Activated CD4-positive, alpha-beta T cell treated with anti-CD3 and anti-CD28 coated beads for 24 hours (primary cell): ENCODE measurements at regions not wholly inside any gene's neighbourhood (a gene's known extent, or its start where the extent isn't known, plus 50 kb on each side); places are given as distances from the start of the nearest gene placed in this dataset.
"Not testable (repeated sequence)": the region's sequence is repeated elsewhere in the genome, so short reads cannot be mapped to it uniquely, and the experiment has no call there.

Experiments
- DNase-seq, 2 donors: peaks; one replicate each; pipeline ENCODE4 v3.0.0-alpha.2; 2020; ENCODE audit warnings: low read depth in 2 of 2

- no peak for DNase-seq
Measured at GRCh38 chr15:69861331-69862171, 236.2 kb downstream of the TLE3 start.

- no peak for DNase-seq
Measured at GRCh38 chr15:69862540-69862939, 235.2 kb downstream of the TLE3 start.

- no peak for DNase-seq
Measured at GRCh38 chr15:69863446-69863845, 234.3 kb downstream of the TLE3 start.

- no peak for DNase-seq
Measured at GRCh38 chr15:69865369-69865768, 232.3 kb downstream of the TLE3 start.

GRCh38 chr15:69868756-69869155, 229.0 kb downstream of the TLE3 start:
- no peak for DNase-seq

- DNase-seq = no peak
Measured at GRCh38 chr15:69869291-69869690, 228.4 kb downstream of the TLE3 start.

- no peak for DNase-seq
Measured at GRCh38 chr15:69869881-69870505, 227.7 kb downstream of the TLE3 start.

- no peak for DNase-seq
Measured at GRCh38 chr15:69871511-69872134, 226.1 kb downstream of the TLE3 start.

GRCh38 chr15:69873807-69874206, 223.9 kb downstream of the TLE3 start:
- no peak for DNase-seq

GRCh38 chr15:69874321-69874720, 223.4 kb downstream of the TLE3 start:
- no peak for DNase-seq

- no peak for DNase-seq
Measured at GRCh38 chr15:69876064-69876940, 221.4 kb downstream of the TLE3 start.

GRCh38 chr15:69879963-69880362, 217.8 kb downstream of the TLE3 start:
- DNase-seq = not testable (repeated sequence)

GRCh38 chr15:69880571-69881301, 217.0 kb downstream of the TLE3 start:
- DNase-seq = no peak

- no peak for DNase-seq
Measured at GRCh38 chr15:69881302-69881670, 216.4 kb downstream of the TLE3 start.

GRCh38 chr15:69881766-69882165, 216.0 kb downstream of the TLE3 start:
- DNase-seq = no peak

- DNase-seq = no peak
Measured at GRCh38 chr15:69883306-69883705, 214.4 kb downstream of the TLE3 start.

GRCh38 chr15:69885173-69885955, 212.4 kb downstream of the TLE3 start:
- DNase-seq = no peak

GRCh38 chr15:69887009-69887408, 210.7 kb downstream of the TLE3 start:
- DNase-seq = no peak

GRCh38 chr15:69887553-69887952, 210.2 kb downstream of the TLE3 start:
- no peak for DNase-seq

- DNase-seq = no peak
Measured at GRCh38 chr15:69888406-69888805, 209.3 kb downstream of the TLE3 start.
